Panc1 (cell line): ENCODE measurements at regions not wholly inside any gene's neighbourhood (a gene's known extent, or its start where the extent isn't known, plus 50 kb on each side); places are given as distances from the start of the nearest gene placed in this dataset.

Experiments used
- POLR2AphosphoS5 ChIP-seq: IDR thresholded peaks from 2 replicates; pipeline ENCODE4 v1.6.1; 2012; ENCODE audit warnings: mild to moderate bottlenecking, low read depth, low read length, moderate library complexity
- SIN3A ChIP-seq: IDR thresholded peaks from 2 replicates; pipeline ENCODE4 v1.6.1; 2012; ENCODE audit warnings: low read depth, mild to moderate bottlenecking, low read length, moderate library complexity, borderline replicate concordance; ENCODE audit not compliant: insufficient read depth
- TCF7L2 ChIP-seq: IDR thresholded peaks from 2 replicates; pipeline ENCODE4 v1.6.1; 2011; ENCODE audit warnings: mild to moderate bottlenecking, low read depth, low read length, inconsistent platforms
- TF ChIP-seq, protein P1 (sequence below): fragments of 450-650 bp; IDR thresholded peaks from 2 replicates; pipeline ENCODE4 v1.5.1; 2017; ENCODE audit warnings: mild to moderate bottlenecking
- TF ChIP-seq, protein P2 (sequence below), 2 experiments: IDR thresholded peaks; 2 replicates each; pipeline ENCODE4 v1.6.1; 2011 to 2012; ENCODE audit warnings: low read depth in 2 of 2, control low read depth in 1 of 2, low read length in 1 of 2, mild to moderate bottlenecking in 1 of 2, moderate library complexity in 1 of 2; ENCODE audit not compliant: insufficient read depth in 1 of 2

- TF ChIP-seq, protein P1, sequence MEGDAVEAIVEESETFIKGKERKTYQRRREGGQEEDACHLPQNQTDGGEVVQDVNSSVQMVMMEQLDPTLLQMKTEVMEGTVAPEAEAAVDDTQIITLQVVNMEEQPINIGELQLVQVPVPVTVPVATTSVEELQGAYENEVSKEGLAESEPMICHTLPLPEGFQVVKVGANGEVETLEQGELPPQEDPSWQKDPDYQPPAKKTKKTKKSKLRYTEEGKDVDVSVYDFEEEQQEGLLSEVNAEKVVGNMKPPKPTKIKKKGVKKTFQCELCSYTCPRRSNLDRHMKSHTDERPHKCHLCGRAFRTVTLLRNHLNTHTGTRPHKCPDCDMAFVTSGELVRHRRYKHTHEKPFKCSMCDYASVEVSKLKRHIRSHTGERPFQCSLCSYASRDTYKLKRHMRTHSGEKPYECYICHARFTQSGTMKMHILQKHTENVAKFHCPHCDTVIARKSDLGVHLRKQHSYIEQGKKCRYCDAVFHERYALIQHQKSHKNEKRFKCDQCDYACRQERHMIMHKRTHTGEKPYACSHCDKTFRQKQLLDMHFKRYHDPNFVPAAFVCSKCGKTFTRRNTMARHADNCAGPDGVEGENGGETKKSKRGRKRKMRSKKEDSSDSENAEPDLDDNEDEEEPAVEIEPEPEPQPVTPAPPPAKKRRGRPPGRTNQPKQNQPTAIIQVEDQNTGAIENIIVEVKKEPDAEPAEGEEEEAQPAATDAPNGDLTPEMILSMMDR = no peak
- TF ChIP-seq POLR2AphosphoS5 (no peak), TCF7L2 (no peak), SIN3A (no peak)
- TF ChIP-seq, protein P2, sequence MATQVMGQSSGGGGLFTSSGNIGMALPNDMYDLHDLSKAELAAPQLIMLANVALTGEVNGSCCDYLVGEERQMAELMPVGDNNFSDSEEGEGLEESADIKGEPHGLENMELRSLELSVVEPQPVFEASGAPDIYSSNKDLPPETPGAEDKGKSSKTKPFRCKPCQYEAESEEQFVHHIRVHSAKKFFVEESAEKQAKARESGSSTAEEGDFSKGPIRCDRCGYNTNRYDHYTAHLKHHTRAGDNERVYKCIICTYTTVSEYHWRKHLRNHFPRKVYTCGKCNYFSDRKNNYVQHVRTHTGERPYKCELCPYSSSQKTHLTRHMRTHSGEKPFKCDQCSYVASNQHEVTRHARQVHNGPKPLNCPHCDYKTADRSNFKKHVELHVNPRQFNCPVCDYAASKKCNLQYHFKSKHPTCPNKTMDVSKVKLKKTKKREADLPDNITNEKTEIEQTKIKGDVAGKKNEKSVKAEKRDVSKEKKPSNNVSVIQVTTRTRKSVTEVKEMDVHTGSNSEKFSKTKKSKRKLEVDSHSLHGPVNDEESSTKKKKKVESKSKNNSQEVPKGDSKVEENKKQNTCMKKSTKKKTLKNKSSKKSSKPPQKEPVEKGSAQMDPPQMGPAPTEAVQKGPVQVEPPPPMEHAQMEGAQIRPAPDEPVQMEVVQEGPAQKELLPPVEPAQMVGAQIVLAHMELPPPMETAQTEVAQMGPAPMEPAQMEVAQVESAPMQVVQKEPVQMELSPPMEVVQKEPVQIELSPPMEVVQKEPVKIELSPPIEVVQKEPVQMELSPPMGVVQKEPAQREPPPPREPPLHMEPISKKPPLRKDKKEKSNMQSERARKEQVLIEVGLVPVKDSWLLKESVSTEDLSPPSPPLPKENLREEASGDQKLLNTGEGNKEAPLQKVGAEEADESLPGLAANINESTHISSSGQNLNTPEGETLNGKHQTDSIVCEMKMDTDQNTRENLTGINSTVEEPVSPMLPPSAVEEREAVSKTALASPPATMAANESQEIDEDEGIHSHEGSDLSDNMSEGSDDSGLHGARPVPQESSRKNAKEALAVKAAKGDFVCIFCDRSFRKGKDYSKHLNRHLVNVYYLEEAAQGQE (IDR thresholded peaks at IDR 0.05; ENCODE audit: insufficient read depth in 1 of 2, low read depth in 2 of 2, low read length in 1 of 2) = no peak
These were observed 508.7 kb upstream of the SEMA3D start for GRCh38 chr7:85695533-85695932.
